DOHH2 (cell line): ENCODE measurements at regions not wholly inside any gene's neighbourhood (a gene's known extent, or its start where the extent isn't known, plus 50 kb on each side); places are given as distances from the start of the nearest gene placed in this dataset.

ENCODE experiments used
- H3F3A ChIP-seq: fragments of 200-600 bp; sonication (generic), shearing (Covaris generic); 2 replicates; pipeline ENCODE4 v1.6.0; 2016; ENCODE audit warnings: antibody characterized with exemption, mild to moderate bottlenecking; ENCODE audit not compliant: control insufficient read depth, insufficient read depth
- H3K27ac ChIP-seq: fragments of 200-600 bp; sonication (generic); 2 replicates; pipeline ENCODE4 v1.5.1; 2014; ENCODE audit warnings: low read depth, mild to moderate bottlenecking, low read length, moderate library complexity
- H3K27me3 ChIP-seq: fragments of 200-600 bp; sonication (generic); 2 replicates; pipeline ENCODE4 v1.6.1; 2014; ENCODE audit warnings: mild to moderate bottlenecking, low read length, mixed read lengths; ENCODE audit not compliant: control insufficient read depth
- H3K36me3 ChIP-seq: fragments of 200-600 bp; sonication (generic); 2 replicates; pipeline ENCODE4 v1.6.1; 2014; ENCODE audit warnings: mild to moderate bottlenecking, low read length, moderate library complexity, mixed read lengths; ENCODE audit not compliant: control insufficient read depth
- H3K4me1 ChIP-seq: fragments of 200-600 bp; sonication (generic); 2 replicates; pipeline ENCODE4 v1.6.1; 2014; ENCODE audit warnings: mild to moderate bottlenecking, low read length, mixed read lengths; ENCODE audit not compliant: control insufficient read depth
- H3K4me2 ChIP-seq: fragments of 200-600 bp; sonication (generic); 2 replicates; pipeline ENCODE4 v1.6.0; 2014; ENCODE audit warnings: mild to moderate bottlenecking, low read length, moderate library complexity
- H3K4me3 ChIP-seq: fragments of 200-600 bp; sonication (generic); 2 replicates; pipeline ENCODE4 v1.5.1; 2014; ENCODE audit warnings: mild to moderate bottlenecking, low read length, mixed read lengths
- H3K79me2 ChIP-seq: fragments of 200-600 bp; sonication (generic); 2 replicates; pipeline ENCODE4 v1.6.1; 2014; ENCODE audit warnings: mild to moderate bottlenecking, low read length, mixed read lengths; ENCODE audit not compliant: control insufficient read depth
- H3K9me2 ChIP-seq: fragments of 200-600 bp; sonication (generic); replicated peaks from 2 replicates; pipeline ENCODE4 v1.6.1; 2014; ENCODE audit warnings: mild to moderate bottlenecking, low read length, mixed read lengths; ENCODE audit not compliant: control insufficient read depth
- H3K9me3 ChIP-seq: fragments of 200-600 bp; sonication (generic); 2 replicates; pipeline ENCODE4 v1.6.1; 2014; ENCODE audit warnings: antibody characterized with exemption, low read length, mixed read lengths; ENCODE audit not compliant: control insufficient read depth, insufficient read depth
- H4K20me1 ChIP-seq: fragments of 200-600 bp; sonication (generic); 2 replicates; pipeline ENCODE4 v1.6.0; 2014; ENCODE audit warnings: low read depth, mild to moderate bottlenecking, antibody characterized with exemption, low read length, moderate library complexity; ENCODE audit not compliant: control insufficient read depth, insufficient read depth
- EZH2phosphoT487 ChIP-seq: fragments of 200-600 bp; sonication (generic); IDR thresholded peaks from 2 replicates; pipeline ENCODE4 v1.6.1; 2017; ENCODE audit warnings: borderline replicate concordance, mild to moderate bottlenecking, antibody characterized with exemption, low read length, moderate library complexity, mixed read lengths
- TF ChIP-seq, protein P1 (sequence below): fragments of 200-600 bp; sonication (generic); IDR thresholded peaks from one replicate; pipeline ENCODE4 v1.5.1; 2014; ENCODE audit warnings: antibody characterized with exemption, mild to moderate bottlenecking, low read depth, low read length; ENCODE audit not compliant: poor library complexity, severe bottlenecking

DNA sequence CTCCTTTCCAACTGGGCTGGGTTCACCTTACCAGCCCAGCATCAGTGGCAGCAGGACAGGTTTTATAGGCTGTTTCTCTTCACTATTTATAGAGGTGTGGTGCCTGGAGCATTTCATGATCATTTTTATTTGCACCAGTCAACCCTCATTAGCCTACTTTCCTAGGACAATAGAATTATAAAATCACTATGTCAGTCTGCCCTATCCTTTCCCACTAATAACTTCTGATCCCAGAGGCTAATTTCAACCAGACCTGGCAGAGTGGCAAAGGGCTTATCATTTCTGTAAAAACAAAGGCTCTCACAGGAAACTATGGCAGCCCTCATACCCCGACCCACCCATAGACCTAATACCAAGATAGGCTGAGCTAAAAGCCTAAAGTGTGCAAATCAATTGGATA lies 243.5 kb upstream of the TMEFF2 start:
- Histone ChIP-seq H3K4me3 (no peak overlapping the region), H3K27ac (no peak overlapping the region), H3K27me3 (no peaks in the 10 kb centered on the region), H4K20me1 (no peaks in the 10 kb centered on the region), H3K4me2 (no peak overlapping the region), H3K4me1 (no peaks in the 10 kb centered on the region), H3F3A (no peaks in the 10 kb centered on the region), H3K9me3 (no peaks in the 10 kb centered on the region), H3K36me3 (no peaks in the 10 kb centered on the region), H3K79me2 (no peaks in the 10 kb centered on the region), H3K9me2 (no peaks in the 10 kb centered on the region)
- TF ChIP-seq, protein P1, sequence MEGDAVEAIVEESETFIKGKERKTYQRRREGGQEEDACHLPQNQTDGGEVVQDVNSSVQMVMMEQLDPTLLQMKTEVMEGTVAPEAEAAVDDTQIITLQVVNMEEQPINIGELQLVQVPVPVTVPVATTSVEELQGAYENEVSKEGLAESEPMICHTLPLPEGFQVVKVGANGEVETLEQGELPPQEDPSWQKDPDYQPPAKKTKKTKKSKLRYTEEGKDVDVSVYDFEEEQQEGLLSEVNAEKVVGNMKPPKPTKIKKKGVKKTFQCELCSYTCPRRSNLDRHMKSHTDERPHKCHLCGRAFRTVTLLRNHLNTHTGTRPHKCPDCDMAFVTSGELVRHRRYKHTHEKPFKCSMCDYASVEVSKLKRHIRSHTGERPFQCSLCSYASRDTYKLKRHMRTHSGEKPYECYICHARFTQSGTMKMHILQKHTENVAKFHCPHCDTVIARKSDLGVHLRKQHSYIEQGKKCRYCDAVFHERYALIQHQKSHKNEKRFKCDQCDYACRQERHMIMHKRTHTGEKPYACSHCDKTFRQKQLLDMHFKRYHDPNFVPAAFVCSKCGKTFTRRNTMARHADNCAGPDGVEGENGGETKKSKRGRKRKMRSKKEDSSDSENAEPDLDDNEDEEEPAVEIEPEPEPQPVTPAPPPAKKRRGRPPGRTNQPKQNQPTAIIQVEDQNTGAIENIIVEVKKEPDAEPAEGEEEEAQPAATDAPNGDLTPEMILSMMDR = no peak
- no peak for TF ChIP-seq EZH2phosphoT487

- H3K36me3 ChIP-seq = no peaks in the 10 kb centered on the region
Measured at GRCh38 chr2:192437653-192438052, 242.9 kb upstream of the TMEFF2 start.

GRCh38 chr2:192424243-192424642 lies 229.5 kb upstream of the TMEFF2 start:
- Histone ChIP-seq H3K9me2 (no peaks in the 10 kb centered on the region), H3K4me1 (no peaks in the 10 kb centered on the region), H3K36me3 (no peaks in the 10 kb centered on the region), H3K27me3 (no peaks in the 10 kb centered on the region), H3K79me2 (no peaks in the 10 kb centered on the region), H3K9me3 (no peaks in the 10 kb centered on the region), H4K20me1 (no peaks in the 10 kb centered on the region), H3F3A (no peaks in the 10 kb centered on the region), H3K4me2 (no peak overlapping the region), H3K4me3 (no peak overlapping the region), H3K27ac (no peak overlapping the region)
- TF ChIP-seq, protein P1 = no peak
- no peak for TF ChIP-seq EZH2phosphoT487

More at GRCh38 chr2:192437653-192438052, 242.9 kb upstream of the TMEFF2 start:
- Histone ChIP-seq H3F3A (no peaks in the 10 kb centered on the region), H3K4me1 (no peaks in the 10 kb centered on the region), H3K79me2 (no peaks in the 10 kb centered on the region), H3K9me3 (no peaks in the 10 kb centered on the region), H3K4me2 (no peak overlapping the region), H3K27me3 (no peaks in the 10 kb centered on the region), H3K27ac (no peak overlapping the region), H3K9me2 (no peaks in the 10 kb centered on the region), H3K4me3 (no peak overlapping the region), H4K20me1 (no peaks in the 10 kb centered on the region)
- TF ChIP-seq EZH2phosphoT487 = no peak
- TF ChIP-seq, protein P1 = no peak

GRCh38 chr2:192419786-192420185 lies 225.1 kb upstream of the TMEFF2 start:
- Histone ChIP-seq H3K4me2 (no peak overlapping the region), H3K4me1 (no peaks in the 10 kb centered on the region), H3K9me3 (no peaks in the 10 kb centered on the region; the same call in 1 of the 2 replicates), H3K79me2 (no peaks in the 10 kb centered on the region), H3K36me3 (no peaks in the 10 kb centered on the region), H4K20me1 (no peaks in the 10 kb centered on the region), H3F3A (no peaks in the 10 kb centered on the region), H3K27me3 (no peaks in the 10 kb centered on the region), H3K4me3 (no peak overlapping the region), H3K9me2 (no peaks in the 10 kb centered on the region), H3K27ac (no peak overlapping the region)
- TF ChIP-seq, protein P1 = no peak
- TF ChIP-seq EZH2phosphoT487 = no peak
